OCI-LY7 (cell line): ENCODE measurements at regions not wholly inside any gene's neighbourhood (a gene's known extent, or its start where the extent isn't known, plus 50 kb on each side); places are given as distances from the start of the nearest gene placed in this dataset.

Experiments used
- BruUV-seq: library from RNA; stranded (reverse); fragments of 400-500 nt; replicated peaks from 2 replicates; lab custom pipeline; 2021; lab: Mats Ljungman, UMichigan
- CTCF ChIA-PET: fragments of 300-600 bp; sonication (Branson Sonifier 250); formaldehyde crosslinking; loops from one replicate; lab custom pipeline; 2022; ENCODE audit warnings: antibody characterized with exemption; ENCODE audit not compliant: unreplicated experiment; lab: Charles Lee
- POLR2A ChIA-PET: fragments of 300-600 bp; sonication (Branson Sonifier 250); formaldehyde crosslinking; loops from one replicate; lab custom pipeline; 2022; ENCODE audit warnings: antibody characterized with exemption; lab: Charles Lee
- DNase-seq: peaks from one replicate; pipeline ENCODE4 v3.0.0-alpha.2; 2015; ENCODE audit warnings: low spot score
- H2AFZ ChIP-seq: fragments of 200-600 bp; sonication (generic), shearing (Covaris generic); 2 replicates; pipeline ENCODE4 v1.6.1; 2014; ENCODE audit warnings: mild to moderate bottlenecking, antibody characterized with exemption, low read length, moderate library complexity
- H3K27ac ChIP-seq: fragments of 200-600 bp; sonication (generic); 2 replicates; pipeline ENCODE4 v1.5.1; 2014; ENCODE audit warnings: mixed run types, low read depth, mild to moderate bottlenecking, moderate library complexity, low read length, inconsistent platforms; ENCODE audit not compliant: poor library complexity, severe bottlenecking
- H3K36me3 ChIP-seq: fragments of 200-600 bp; sonication (generic); 2 replicates; pipeline ENCODE4 v1.6.1; 2014; ENCODE audit warnings: mild to moderate bottlenecking, antibody characterized with exemption, low read length, moderate library complexity, mixed read lengths; ENCODE audit not compliant: insufficient read depth
- H3K4me1 ChIP-seq: fragments of 200-600 bp; sonication (generic); 2 replicates; pipeline ENCODE4 v1.5.1; 2014; ENCODE audit warnings: mild to moderate bottlenecking, low read length; ENCODE audit not compliant: insufficient read depth, poor library complexity, severe bottlenecking
- H3K4me2 ChIP-seq: fragments of 200-600 bp; sonication (generic); 2 replicates; pipeline ENCODE4 v1.6.1; 2014; ENCODE audit warnings: mild to moderate bottlenecking, low read length
- H3K4me3 ChIP-seq: fragments of 200-600 bp; sonication (generic); 2 replicates; pipeline ENCODE4 v1.5.1; 2014; ENCODE audit warnings: mild to moderate bottlenecking, low read depth, low read length; ENCODE audit not compliant: poor library complexity, severe bottlenecking
- H3K79me2 ChIP-seq: fragments of 200-600 bp; sonication (generic); 2 replicates; pipeline ENCODE4 v1.6.1; 2016; ENCODE audit warnings: low read depth, mild to moderate bottlenecking, low read length, moderate library complexity, mixed read lengths; ENCODE audit not compliant: insufficient read depth
- H3K9me2 ChIP-seq: fragments of 200-600 bp; sonication (generic); 2 replicates; pipeline ENCODE4 v1.6.1; 2016; ENCODE audit warnings: mild to moderate bottlenecking, low read length, mixed read lengths; ENCODE audit not compliant: insufficient read depth
- H3K9me3 ChIP-seq: fragments of 200-600 bp; sonication (generic); 2 replicates; pipeline ENCODE4 v1.6.1; 2014; ENCODE audit warnings: mild to moderate bottlenecking, mixed run types, low read length, mixed read lengths
- H4K20me1 ChIP-seq: fragments of 200-600 bp; sonication (generic); 2 replicates; pipeline ENCODE4 v1.6.1; 2014; ENCODE audit warnings: mild to moderate bottlenecking, antibody characterized with exemption, low read length, moderate library complexity, mixed read lengths; ENCODE audit not compliant: insufficient read depth
- CTCF ChIP-seq: fragments of 200-600 bp; sonication (generic); conservative IDR thresholded peaks from 2 replicates; pipeline ENCODE4 v1.5.1; 2014; ENCODE audit warnings: mild to moderate bottlenecking, antibody characterized with exemption, low read length, moderate library complexity, mixed read lengths
- EZH2phosphoT487 ChIP-seq: fragments of 200-600 bp; sonication (generic); IDR thresholded peaks from 2 replicates; pipeline ENCODE4 v1.6.1; 2018; ENCODE audit warnings: low read depth, borderline replicate concordance, mild to moderate bottlenecking, mixed run types, antibody characterized with exemption, low read length, moderate library complexity, mixed read lengths
- intact Hi-C: fragments of 100-400 bp; cut with micrococcal nuclease; formaldehyde crosslinking; loops from one replicate; pipeline ENCODE4 v1.10.0; 2022; ENCODE audit not compliant: unreplicated experiment

DNA sequence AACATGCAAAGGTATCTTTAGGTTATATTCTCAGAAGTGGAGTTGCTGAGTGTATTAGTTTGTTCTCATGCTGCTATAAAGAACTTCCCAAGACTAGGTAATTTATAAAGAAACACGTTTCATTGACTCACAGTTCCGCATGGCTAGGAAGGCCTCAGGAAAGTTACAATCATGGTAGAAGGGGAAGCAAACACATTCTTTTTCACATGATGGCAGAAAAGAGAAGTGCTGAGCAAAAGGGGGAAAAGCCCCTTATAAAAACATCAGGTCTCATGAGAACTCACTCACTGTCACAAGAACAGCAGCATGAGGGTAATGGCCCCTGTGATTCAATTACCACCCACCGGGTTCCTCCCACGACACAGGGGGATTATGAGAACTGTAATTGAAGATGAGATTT lies 163.6 kb upstream of the PRLR start:
- Histone ChIP-seq H3K9me2 (no peaks in the 10 kb centered on the region), H3K4me2 (no peak overlapping the region), H3K9me3 (no peaks in the 10 kb centered on the region), H4K20me1 (no peaks in the 10 kb centered on the region), H3K4me1 (no peaks in the 10 kb centered on the region), H3K4me3 (no peak overlapping the region), H2AFZ (no peak overlapping the region), H3K79me2 (no peaks in the 10 kb centered on the region), H3K27ac (no peak overlapping the region), H3K36me3 (no peaks in the 10 kb centered on the region)
- ChIA-PET CTCF (no interaction called here), POLR2A (interaction anchor here (0.6 kb wide), 1 partner anchor 536 kb away, joined by 3 read pairs; no protein-coding TSS in a partner anchor)
- no peak for DNase-seq
- no peak for TF ChIP-seq EZH2phosphoT487
- no peak for TF ChIP-seq CTCF
- BruUV-seq, result no TSS peak
- intact Hi-C loops, result no loop called here

GRCh38 chr5:35384658-35385057 lies 154.4 kb upstream of the PRLR start:
- no peak overlapping the region for H3K4me2 ChIP-seq
- POLR2A ChIA-PET, result no interaction called here
- H3K4me3 ChIP-seq, result no peak overlapping the region
- no peaks in the 10 kb centered on the region for H4K20me1 ChIP-seq
- intact Hi-C loops, result no loop called here
- DNase-seq, result no peak
- H3K36me3 ChIP-seq, result no peaks in the 10 kb centered on the region
- TF ChIP-seq CTCF (no peak), EZH2phosphoT487 (no peak)
- no peaks in the 10 kb centered on the region for H3K9me2 ChIP-seq
- BruUV-seq, result no TSS peak
- no peaks in the 10 kb centered on the region for H3K79me2 ChIP-seq
- CTCF ChIA-PET, result no interaction called here
- H2AFZ ChIP-seq, result no peak overlapping the region
- no peaks in the 10 kb centered on the region for H3K9me3 ChIP-seq
- no peak overlapping the region for H3K27ac ChIP-seq
- no peaks in the 10 kb centered on the region for H3K4me1 ChIP-seq

DNA sequence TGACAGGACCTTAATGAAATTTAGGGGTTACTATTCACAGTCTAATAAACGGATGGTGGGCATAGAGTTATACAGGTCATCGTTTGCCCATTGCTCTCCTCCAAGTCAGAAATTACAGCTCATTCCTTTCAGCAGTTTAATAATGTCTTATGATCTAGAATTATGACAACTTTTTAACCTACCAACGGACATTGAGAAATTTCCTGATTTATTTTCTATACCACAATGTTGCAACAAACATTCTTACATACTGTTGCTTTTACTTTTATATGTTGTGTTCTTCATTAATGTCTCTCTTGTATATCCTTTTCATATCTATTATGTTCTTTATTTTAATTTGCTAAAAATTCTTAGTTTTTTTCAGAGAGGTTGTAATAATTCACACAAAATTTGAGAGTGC lies 152.8 kb upstream of the PRLR start:
- ChIA-PET CTCF (no interaction called here), POLR2A (interaction anchor here (1.0 to 1.4 kb wide), 2 partner anchors 57 to 310 kb away, joined by 3 read pairs; no protein-coding TSS in a partner anchor)
- Histone ChIP-seq H3K36me3 (no peaks in the 10 kb centered on the region), H3K4me1 (no peaks in the 10 kb centered on the region), H3K79me2 (no peaks in the 10 kb centered on the region), H3K4me3 (no peak overlapping the region), H3K9me2 (no peaks in the 10 kb centered on the region), H3K4me2 (no peak overlapping the region), H3K27ac (no peak overlapping the region), H3K9me3 (no peaks in the 10 kb centered on the region), H4K20me1 (no peaks in the 10 kb centered on the region), H2AFZ (no peak overlapping the region)
- no peak for TF ChIP-seq CTCF
- TF ChIP-seq EZH2phosphoT487, result no peak
- BruUV-seq, result no TSS peak
- intact Hi-C loops, result no loop called here
- DNase-seq, result no peak
